Endothelial cell of umbilical vein (primary cell): ENCODE measurements at regions not wholly inside any gene's neighbourhood (a gene's known extent, or its start where the extent isn't known, plus 50 kb on each side); places are given as distances from the start of the nearest gene placed in this dataset.

ENCODE experiments used
- BruUV-seq: library from RNA; stranded (reverse); fragments of 400-500 nt; replicated peaks from 2 replicates; lab custom pipeline; 2021; lab: Mats Ljungman, UMichigan
- CTCF ChIA-PET: fragments of 300-600, 350-600 bp; sonication (Branson Sonifier 250); formaldehyde crosslinking; loops from one replicate; lab custom pipeline; 2021; ENCODE audit warnings: antibody characterized with exemption, inconsistent platforms; lab: Charles Lee
- POLR2A ChIA-PET: fragments of 300-600, 350-600 bp; sonication (Branson Sonifier 250); formaldehyde crosslinking; loops from one replicate; lab custom pipeline; 2021; ENCODE audit warnings: antibody characterized with exemption, inconsistent platforms; lab: Charles Lee
- DNase-seq: peaks from one replicate; pipeline ENCODE4 v3.0.0-alpha.2; 2011; ENCODE audit warnings: low read depth, low spot score
- FAIRE-seq: peaks from 2 replicates; lab custom pipeline; 2011; peaks lifted over from hg19 to GRCh38; lab: Jason Lieb, UNC
- H2AFZ ChIP-seq: 2 replicates; pipeline ENCODE4 v1.6.0; 2012; ENCODE audit warnings: low read depth, low read length, control low read depth, inconsistent platforms
- H3K27ac ChIP-seq: 2 replicates; pipeline ENCODE4 v1.5.1; 2011; ENCODE audit warnings: low read depth, mild to moderate bottlenecking, control low read depth, low read length, moderate library complexity; ENCODE audit not compliant: insufficient read depth
- H3K27me3 ChIP-seq, 2 experiments: 2 replicates each; pipeline versions ENCODE4 v1.6.0 to v1.6.1; 2011; ENCODE audit warnings: low read length in 2 of 2, mixed read lengths in 1 of 2; ENCODE audit not compliant: control insufficient read depth in 2 of 2, insufficient read depth in 2 of 2
- H3K36me3 ChIP-seq, 2 experiments: 2 replicates in 1 of 2; 3 replicates in 1 of 2; pipeline ENCODE4 v1.5.1; 2011; ENCODE audit warnings: low read length in 2 of 2, mild to moderate bottlenecking in 1 of 2, moderate library complexity in 1 of 2; ENCODE audit not compliant: control insufficient read depth in 2 of 2, insufficient read depth in 2 of 2; ENCODE audit errors: extremely low read depth in 1 of 2
- H3K4me1 ChIP-seq: 3 replicates; pipeline ENCODE4 v1.5.1; 2011; ENCODE audit warnings: mild to moderate bottlenecking, low read length; ENCODE audit not compliant: control insufficient read depth, insufficient read depth; ENCODE audit errors: extremely low read depth
- H3K4me2 ChIP-seq: 2 replicates; pipeline ENCODE4 v1.6.1; 2011; ENCODE audit warnings: low read length, control low read depth, mixed read lengths; ENCODE audit not compliant: insufficient read depth
- H3K4me3 ChIP-seq, 3 experiments: fragments of 200-600 bp in 1 of 3; sonication (generic), shearing (Covaris generic) in 1 of 3; replicated peaks in 1 of 3; 2 replicates each; pipeline ENCODE4 v1.5.1; 2011 to 2016; ENCODE audit warnings: control low read depth in 3 of 3, low read length in 3 of 3, mild to moderate bottlenecking in 2 of 3, inconsistent platforms in 1 of 3, low read depth in 1 of 3, moderate library complexity in 1 of 3; ENCODE audit not compliant: insufficient read depth in 1 of 3
- H3K79me2 ChIP-seq: 2 replicates; pipeline ENCODE4 v1.6.0; 2012; ENCODE audit warnings: low read length, inconsistent platforms; ENCODE audit not compliant: control insufficient read depth, insufficient read depth
- H3K9ac ChIP-seq: replicated peaks from 2 replicates; pipeline ENCODE3; 2011; ENCODE audit warnings: low read length, control low read depth; ENCODE audit not compliant: insufficient read depth; ENCODE audit errors: extremely low read depth
- H3K9me1 ChIP-seq: replicated peaks from 3 replicates; pipeline ENCODE4 v1.6.0; 2011; ENCODE audit warnings: mild to moderate bottlenecking, low read length; ENCODE audit not compliant: control insufficient read depth, insufficient read depth; ENCODE audit errors: extremely low read depth
- H3K9me3 ChIP-seq: replicated peaks from 2 replicates; pipeline ENCODE4 v1.5.1; 2012; ENCODE audit warnings: low read length, inconsistent platforms; ENCODE audit not compliant: control insufficient read depth, insufficient read depth
- H4K20me1 ChIP-seq: replicated peaks from 2 replicates; pipeline ENCODE3; 2011; ENCODE audit warnings: mild to moderate bottlenecking, low read length; ENCODE audit not compliant: control insufficient read depth, insufficient read depth; ENCODE audit errors: extremely low read depth
- EZH2 ChIP-seq: IDR thresholded peaks from 2 replicates; pipeline ENCODE4 v1.6.1; 2012; ENCODE audit warnings: borderline replicate concordance, low read depth, mild to moderate bottlenecking, moderate library complexity, low read length, inconsistent platforms; ENCODE audit not compliant: severe bottlenecking
- FOS ChIP-seq: IDR thresholded peaks from 2 replicates; pipeline ENCODE4 v1.6.1; 2011; ENCODE audit warnings: mild to moderate bottlenecking, low read length, moderate library complexity, borderline replicate concordance; ENCODE audit not compliant: insufficient read depth
- GATA2 ChIP-seq: IDR thresholded peaks from 2 replicates; pipeline ENCODE4 v1.7.0; 2011; ENCODE audit warnings: low read depth, mild to moderate bottlenecking, moderate library complexity, mixed read lengths, low read length; ENCODE audit not compliant: insufficient read length, insufficient read depth
- JUN ChIP-seq: IDR thresholded peaks from 2 replicates; pipeline ENCODE4 v1.6.1; 2011; ENCODE audit warnings: borderline replicate concordance, low read depth; ENCODE audit not compliant: insufficient read length, insufficient read depth
- MYC ChIP-seq: IDR thresholded peaks from one replicate; pipeline ENCODE4 v1.6.1; 2011; ENCODE audit warnings: mild to moderate bottlenecking, low read depth, low read length
- POLR2A ChIP-seq: IDR thresholded peaks from 2 replicates; pipeline ENCODE4 v1.6.1; 2012; ENCODE audit warnings: low read depth, mild to moderate bottlenecking, control low read depth, low read length
- POLR2AphosphoS5 ChIP-seq: IDR thresholded peaks from 2 replicates; pipeline ENCODE4 v1.6.1; 2012; ENCODE audit warnings: low read depth, mild to moderate bottlenecking, control low read depth, low read length, moderate library complexity; ENCODE audit not compliant: insufficient read depth
- dilution Hi-C: fragments of 300-500 bp; cut with MboI; formaldehyde crosslinking; loops from one replicate; pipeline ENCODE4 v1.15.0; 2019; ENCODE audit warnings: low sequenced_read_pairs; ENCODE audit not compliant: extremely low pct_ligation_motif_present
- intact Hi-C: fragments of 100-400 bp; cut with micrococcal nuclease; formaldehyde crosslinking; loops from one replicate; pipeline ENCODE4 v1.10.0; 2022
- TF ChIP-seq, protein P1 (sequence below): IDR thresholded peaks from 2 replicates; pipeline ENCODE4 v1.6.1; 2011; ENCODE audit not compliant: insufficient read depth, insufficient read length
- TF ChIP-seq, protein P2 (sequence below), 2 donors: IDR thresholded peaks; 1 replicate in 1 of 2; 2 replicates in 1 of 2; pipeline ENCODE4 v1.5.1; 2011; ENCODE audit warnings: low read length in 2 of 2, mild to moderate bottlenecking in 2 of 2, moderate library complexity in 2 of 2, control low read depth in 1 of 2, inconsistent platforms in 1 of 2, low read depth in 1 of 2; ENCODE audit not compliant: insufficient read depth in 1 of 2; ENCODE audit errors: extremely low read depth in 1 of 2

DNA sequence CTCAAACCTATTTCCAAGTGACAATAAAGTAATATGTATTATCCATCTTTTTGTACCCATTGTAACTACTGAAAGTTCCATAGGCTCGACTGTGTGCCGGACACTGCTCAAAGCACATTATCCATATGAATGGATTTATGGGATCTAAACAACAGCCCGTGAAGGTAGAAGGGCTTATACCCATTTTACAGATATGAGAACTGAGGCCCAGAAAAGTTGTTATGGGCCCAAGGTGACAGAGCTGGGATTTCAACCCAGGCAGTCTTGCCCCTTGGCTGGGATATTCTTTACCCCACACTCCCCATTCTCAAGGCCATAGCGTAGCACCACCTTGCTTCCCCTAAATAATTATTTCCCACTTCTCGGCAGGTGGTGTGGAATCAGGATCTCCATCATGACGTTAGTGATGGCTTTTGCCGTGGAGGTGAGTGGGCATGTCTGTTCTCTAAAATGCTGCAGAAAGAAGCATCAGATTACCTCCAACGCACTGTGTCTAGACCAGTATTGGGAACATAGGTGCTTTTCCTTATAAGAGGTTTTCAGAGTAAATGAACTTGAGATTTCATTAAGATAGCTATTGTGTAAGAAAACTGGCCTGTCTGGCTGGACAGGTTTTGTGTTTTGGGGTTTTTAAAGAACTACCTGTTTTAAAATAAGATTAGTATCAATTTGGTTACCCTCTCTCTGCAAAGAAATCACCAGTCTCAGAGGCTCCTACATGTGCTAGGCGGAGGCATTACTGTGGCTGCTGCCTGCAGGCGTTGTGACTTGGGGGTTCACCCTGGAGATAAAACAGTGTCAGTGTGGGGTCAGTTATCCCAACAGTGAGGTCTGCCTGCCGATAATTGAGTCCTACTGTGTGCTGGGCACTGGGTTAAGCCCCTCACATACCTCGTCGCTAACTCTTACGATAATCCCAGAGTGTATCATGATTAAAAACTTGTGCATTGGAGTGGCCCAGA is 85.1 kb upstream of the SDK1 start:
- no peak for DNase-seq
- no peak for FAIRE-seq
- H3K9ac ChIP-seq: no peak overlapping the region
- POLR2A ChIA-PET: no interaction called here
- H3K36me3 ChIP-seq: no peaks in the 10 kb centered on the region
- BruUV-seq: no TSS peak
- H3K4me2 ChIP-seq: no peak overlapping the region
- CTCF ChIA-PET: interaction anchor here (1.7 kb wide), 1 partner anchor 18 kb away, joined by 4 read pairs; no protein-coding TSS in a partner anchor
- H4K20me1 ChIP-seq: no peaks in the 10 kb centered on the region
- dilution Hi-C loops: no loop called here
- H3K79me2 ChIP-seq: no peaks in the 10 kb centered on the region
- H2AFZ ChIP-seq: no peak overlapping the region
- no peak overlapping the region for H3K4me3 ChIP-seq
- H3K9me1 ChIP-seq: no peaks in the 10 kb centered on the region
- H3K27me3 ChIP-seq: peaks cover 0 to 5% of the 10 kb centered on the region in 2 experiments
- H3K27ac ChIP-seq: no peak overlapping the region
- TF ChIP-seq, protein P1, sequence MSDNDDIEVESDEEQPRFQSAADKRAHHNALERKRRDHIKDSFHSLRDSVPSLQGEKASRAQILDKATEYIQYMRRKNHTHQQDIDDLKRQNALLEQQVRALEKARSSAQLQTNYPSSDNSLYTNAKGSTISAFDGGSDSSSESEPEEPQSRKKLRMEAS: no peak
- TF ChIP-seq FOS (no peak), POLR2AphosphoS5 (no peak), POLR2A (no peak), MYC (no peak), GATA2 (no peak), JUN (no peak), EZH2 (no peak)
- TF ChIP-seq, protein P2, sequence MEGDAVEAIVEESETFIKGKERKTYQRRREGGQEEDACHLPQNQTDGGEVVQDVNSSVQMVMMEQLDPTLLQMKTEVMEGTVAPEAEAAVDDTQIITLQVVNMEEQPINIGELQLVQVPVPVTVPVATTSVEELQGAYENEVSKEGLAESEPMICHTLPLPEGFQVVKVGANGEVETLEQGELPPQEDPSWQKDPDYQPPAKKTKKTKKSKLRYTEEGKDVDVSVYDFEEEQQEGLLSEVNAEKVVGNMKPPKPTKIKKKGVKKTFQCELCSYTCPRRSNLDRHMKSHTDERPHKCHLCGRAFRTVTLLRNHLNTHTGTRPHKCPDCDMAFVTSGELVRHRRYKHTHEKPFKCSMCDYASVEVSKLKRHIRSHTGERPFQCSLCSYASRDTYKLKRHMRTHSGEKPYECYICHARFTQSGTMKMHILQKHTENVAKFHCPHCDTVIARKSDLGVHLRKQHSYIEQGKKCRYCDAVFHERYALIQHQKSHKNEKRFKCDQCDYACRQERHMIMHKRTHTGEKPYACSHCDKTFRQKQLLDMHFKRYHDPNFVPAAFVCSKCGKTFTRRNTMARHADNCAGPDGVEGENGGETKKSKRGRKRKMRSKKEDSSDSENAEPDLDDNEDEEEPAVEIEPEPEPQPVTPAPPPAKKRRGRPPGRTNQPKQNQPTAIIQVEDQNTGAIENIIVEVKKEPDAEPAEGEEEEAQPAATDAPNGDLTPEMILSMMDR (IDR thresholded peaks at IDR 0.05; ENCODE audit: extremely low read depth in 1 of 2, insufficient read depth in 1 of 2, low read depth in 1 of 2, low read length in 2 of 2): no peak
- intact Hi-C loops: no loop called here
- H3K9me3 ChIP-seq: no peaks in the 10 kb centered on the region
- H3K4me1 ChIP-seq: no peaks in the 10 kb centered on the region
